ENCODE measurements at regions not wholly inside any gene's neighbourhood (a gene's known extent, or its start where the extent isn't known, plus 50 kb on each side); places are given as distances from the start of the nearest gene placed in this dataset.

DNA sequence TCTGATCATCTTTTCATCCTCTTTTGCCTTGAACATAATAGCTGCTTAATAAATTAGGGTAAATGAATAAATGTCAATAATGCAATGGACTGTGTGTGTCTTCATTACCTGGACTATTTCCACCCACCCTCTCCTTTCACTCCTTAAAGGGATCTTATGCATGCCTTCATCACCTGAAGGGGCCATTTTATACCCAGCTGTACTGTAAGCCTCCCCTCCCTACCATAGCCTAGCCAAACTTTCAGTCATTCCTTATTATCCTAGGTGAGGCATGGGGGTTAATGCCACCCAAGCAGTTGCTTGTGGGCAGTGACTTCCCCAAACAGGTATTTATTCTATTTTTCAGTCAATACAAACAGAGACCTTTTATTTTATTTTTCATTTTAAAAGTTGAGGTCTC lies 127.8 kb upstream of the PARP11 start:
- H3K4me1 ChIP-seq (replicated peaks; ENCODE audit: insufficient read depth) = no peaks in the 10 kb centered on the region
- intact Hi-C loops (cut with micrococcal nuclease; ENCODE audit: unreplicated experiment) = no loop called here
- BruUV-seq (replicated peaks) = no TSS peak
- H3K9me2 ChIP-seq (ENCODE audit: insufficient read depth) = no peaks in the 10 kb centered on the region
- H3K9me3 ChIP-seq (ENCODE audit: insufficient read depth, low read depth) = no peaks in the 10 kb centered on the region
- H3K27me3 ChIP-seq (ENCODE audit: insufficient read depth, low read depth) = peaks cover 39% of the 10 kb centered on the region; the same call in 1 of the 2 replicates
- H3K4me2 ChIP-seq = no peak overlapping the region
- H2AFZ ChIP-seq = no peak overlapping the region
- no peak overlapping the region for H3K4me3 ChIP-seq
- ChIA-PET POLR2A (ENCODE audit: unreplicated experiment) (no interaction called here), CTCF (no interaction called here)
- no peaks in the 10 kb centered on the region for H3K36me3 ChIP-seq (ENCODE audit: low read depth)
- TF ChIP-seq CTCF (conservative IDR thresholded peaks at IDR 0.05) (no peak), EZH2 (IDR thresholded peaks at IDR 0.05; ENCODE audit: low read depth) (no peak)
- H3F3A ChIP-seq (ENCODE audit: insufficient read depth, low read depth) = no peaks in the 10 kb centered on the region
- H4K20me1 ChIP-seq (ENCODE audit: insufficient read depth) = no peaks in the 10 kb centered on the region
- no peak overlapping the region for H3K27ac ChIP-seq
- DNase-seq = no peak
- no peaks in the 10 kb centered on the region for H3K79me2 ChIP-seq (ENCODE audit: low read depth)

GRCh38 chr12:3999904-4000303 lies 126.7 kb upstream of the PARP11 start:
- no peaks in the 10 kb centered on the region for H3K9me3 ChIP-seq (ENCODE audit: insufficient read depth, low read depth)
- no peaks in the 10 kb centered on the region for H3K79me2 ChIP-seq (ENCODE audit: low read depth)
- no peak overlapping the region for H3K4me3 ChIP-seq
- H2AFZ ChIP-seq = no peak overlapping the region
- CTCF ChIA-PET = no interaction called here
- H3K36me3 ChIP-seq (ENCODE audit: low read depth) = no peaks in the 10 kb centered on the region
- no peaks in the 10 kb centered on the region for H3K4me1 ChIP-seq (replicated peaks; ENCODE audit: insufficient read depth)
- BruUV-seq (replicated peaks) = no TSS peak
- H3K27me3 ChIP-seq (ENCODE audit: insufficient read depth, low read depth) = peaks cover 29% of the 10 kb centered on the region; the same call in 1 of the 2 replicates
- no peak overlapping the region for H3K27ac ChIP-seq
- DNase-seq = no peak
- POLR2A ChIA-PET (ENCODE audit: unreplicated experiment) = no interaction called here
- no peaks in the 10 kb centered on the region for H4K20me1 ChIP-seq (ENCODE audit: insufficient read depth)
- no peaks in the 10 kb centered on the region for H3K9me2 ChIP-seq (ENCODE audit: insufficient read depth)
- TF ChIP-seq EZH2 (IDR thresholded peaks at IDR 0.05; ENCODE audit: low read depth) = no peak
- no peak for TF ChIP-seq CTCF (conservative IDR thresholded peaks at IDR 0.05)
- H3F3A ChIP-seq (ENCODE audit: insufficient read depth, low read depth) = no peaks in the 10 kb centered on the region
- intact Hi-C loops (cut with micrococcal nuclease; ENCODE audit: unreplicated experiment) = no loop called here
- H3K4me2 ChIP-seq = no peak overlapping the region

- no peaks in the 10 kb centered on the region for H3K9me2 ChIP-seq (ENCODE audit: insufficient read depth)
- no peaks in the 10 kb centered on the region; the same call in 1 of the 2 replicates for H4K20me1 ChIP-seq (ENCODE audit: insufficient read depth)
- no peaks in the 10 kb centered on the region for H3K4me1 ChIP-seq (replicated peaks; ENCODE audit: insufficient read depth)
- H3K79me2 ChIP-seq (ENCODE audit: low read depth) = no peaks in the 10 kb centered on the region
- H3K27ac ChIP-seq = no peak overlapping the region
- H3K4me2 ChIP-seq = no peak overlapping the region
- H3K4me3 ChIP-seq = no peak overlapping the region
- H2AFZ ChIP-seq = no peak overlapping the region
- H3K27me3 ChIP-seq (ENCODE audit: insufficient read depth, low read depth) = peaks cover 22% of the 10 kb centered on the region; the same call in 1 of the 2 replicates
- no peak for TF ChIP-seq CTCF (conservative IDR thresholded peaks at IDR 0.05)
- TF ChIP-seq EZH2 (IDR thresholded peaks at IDR 0.05; ENCODE audit: low read depth) = no peak
- no peak for DNase-seq
- BruUV-seq (replicated peaks) = no TSS peak
- no peaks in the 10 kb centered on the region for H3F3A ChIP-seq (ENCODE audit: insufficient read depth, low read depth)
- CTCF ChIA-PET = no interaction called here
- intact Hi-C loops (cut with micrococcal nuclease; ENCODE audit: unreplicated experiment) = no loop called here
- H3K36me3 ChIP-seq (ENCODE audit: low read depth) = no peaks in the 10 kb centered on the region
- POLR2A ChIA-PET (ENCODE audit: unreplicated experiment) = no interaction called here
- H3K9me3 ChIP-seq (ENCODE audit: insufficient read depth, low read depth) = no peaks in the 10 kb centered on the region
Measured at GRCh38 chr12:3998968-3999792, 126.0 kb upstream of the PARP11 start.

Data from PC-9 (cell line).